LoVo (cell line): ENCODE measurements at regions not wholly inside any gene's neighbourhood (a gene's known extent, or its start where the extent isn't known, plus 50 kb on each side); places are given as distances from the start of the nearest gene placed in this dataset.

Experiments
- DNase-seq: peaks from one replicate; pipeline ENCODE4 v3.0.0-alpha.2; 2016; ENCODE audit warnings: low spot score

DNA sequence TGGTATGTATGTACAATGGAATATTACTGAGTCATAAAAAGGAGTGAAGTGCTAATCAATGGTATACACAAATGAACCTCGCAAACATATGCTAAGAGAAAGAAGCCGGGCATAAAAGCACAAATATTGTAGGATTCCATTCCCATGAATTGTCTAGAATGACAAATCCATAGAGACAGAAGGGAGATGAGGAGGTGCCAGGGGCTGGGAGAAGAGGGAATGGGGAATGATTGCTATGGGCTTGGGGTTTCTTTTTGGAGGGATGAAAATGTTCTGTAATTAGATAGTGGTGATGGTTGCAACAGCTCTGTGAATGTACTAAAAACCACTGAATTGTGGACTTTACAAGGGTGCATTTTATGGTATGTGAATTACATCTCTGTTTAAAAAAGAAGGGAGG lies 73.5 kb downstream of the GLI2 start:
- DNase-seq: no peak

DNA sequence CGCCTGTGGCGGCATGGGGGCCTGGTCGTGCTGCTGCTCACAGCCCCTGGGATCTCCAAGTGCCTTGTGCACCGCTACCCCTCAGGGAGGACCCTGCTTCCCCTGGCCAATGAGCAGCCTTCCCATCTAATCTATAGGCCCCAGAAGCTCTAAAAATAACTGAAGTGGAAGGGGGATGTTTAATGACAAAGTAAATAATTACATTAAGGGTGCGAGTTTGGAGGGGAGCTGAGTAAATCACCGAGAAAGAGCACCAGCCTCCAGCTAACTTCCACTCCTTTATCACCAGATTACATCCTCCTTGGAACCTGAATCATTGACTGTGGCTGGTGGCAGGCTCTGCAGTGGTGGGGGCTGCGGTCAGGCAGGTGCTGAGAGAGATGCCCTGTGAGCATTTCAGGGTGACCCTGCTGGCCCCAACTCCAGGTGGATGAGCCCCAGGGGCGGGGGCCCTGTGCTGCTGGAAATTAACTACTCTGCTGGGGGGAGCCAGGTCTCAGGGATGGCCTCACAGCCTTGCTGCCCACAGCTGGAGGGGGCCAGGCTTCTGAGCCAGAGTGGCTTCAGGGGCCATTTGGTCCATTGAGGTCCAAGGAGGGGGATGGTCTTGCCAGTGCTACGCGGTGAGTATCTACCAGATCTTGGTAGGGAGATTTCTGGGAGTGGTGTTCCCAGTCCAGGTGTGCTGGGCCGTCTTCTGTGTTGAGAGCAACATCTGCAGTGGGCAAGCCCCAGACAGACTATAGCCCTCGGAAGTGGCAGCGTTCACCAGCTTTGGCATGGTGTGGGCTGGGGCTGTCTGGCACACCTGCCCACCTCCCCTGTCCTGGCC lies 74.2 kb downstream of the GLI2 start:
- no peak for DNase-seq

DNA sequence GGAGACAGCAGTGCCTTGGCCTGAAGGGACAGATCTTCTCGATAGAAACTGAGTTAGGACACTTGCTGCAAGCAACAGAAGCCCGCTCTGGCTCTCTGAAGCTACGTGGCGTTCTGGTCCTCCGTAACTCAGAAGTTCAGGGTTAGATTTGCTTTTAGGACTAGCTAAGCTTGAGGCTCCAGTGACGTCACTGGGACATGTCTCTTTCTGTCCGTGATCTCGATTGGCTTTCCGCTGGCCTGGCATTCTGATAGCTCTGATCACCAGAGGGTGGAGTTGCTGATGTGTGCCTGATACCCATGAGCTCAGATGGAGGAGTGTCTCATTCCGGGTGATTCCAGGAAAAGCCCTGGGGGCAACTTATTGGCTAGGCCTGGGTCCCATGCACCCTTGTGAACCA lies 75.0 kb downstream of the GLI2 start:
- DNase-seq: no peak

DNA sequence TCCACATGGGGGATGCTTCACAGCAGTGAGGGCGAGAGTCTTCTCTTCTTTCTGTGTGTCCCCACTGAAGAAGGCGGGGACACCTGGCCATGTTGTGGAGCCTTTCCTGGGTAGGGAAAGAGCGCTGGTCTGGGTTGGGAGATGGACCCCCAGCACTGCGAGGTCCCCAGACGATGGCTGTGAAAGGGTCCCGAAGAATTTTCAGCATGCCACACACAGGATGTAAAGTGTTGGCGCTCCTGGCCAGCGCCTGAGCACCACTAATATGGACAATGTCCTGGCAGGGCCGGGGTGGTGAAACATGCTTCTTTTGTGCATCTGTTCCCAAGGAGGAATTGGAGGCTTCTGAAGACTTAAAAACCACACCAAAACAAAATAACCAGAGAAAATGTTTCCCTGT lies 77.2 kb downstream of the GLI2 start:
- no peak for DNase-seq

DNA sequence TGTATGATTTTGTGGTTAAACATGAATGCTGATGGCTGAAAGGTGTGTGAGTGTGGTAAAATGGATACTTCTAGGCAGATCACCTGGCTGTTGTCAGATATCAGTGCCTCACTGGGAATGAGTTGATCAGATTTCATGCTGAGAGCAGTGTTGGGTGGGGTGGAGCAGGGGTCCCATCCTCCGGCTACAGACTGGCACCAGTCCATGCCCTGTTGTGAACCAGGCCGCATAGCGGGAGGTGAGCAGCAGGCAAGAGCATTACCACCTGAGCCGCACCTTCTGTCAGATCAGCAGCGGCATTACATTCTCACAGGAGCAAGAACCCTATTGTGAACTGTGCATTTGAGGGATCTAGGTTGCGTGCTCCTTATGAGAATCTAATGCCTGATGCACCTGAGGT lies 78.7 kb downstream of the GLI2 start:
- DNase-seq: no peak

DNA sequence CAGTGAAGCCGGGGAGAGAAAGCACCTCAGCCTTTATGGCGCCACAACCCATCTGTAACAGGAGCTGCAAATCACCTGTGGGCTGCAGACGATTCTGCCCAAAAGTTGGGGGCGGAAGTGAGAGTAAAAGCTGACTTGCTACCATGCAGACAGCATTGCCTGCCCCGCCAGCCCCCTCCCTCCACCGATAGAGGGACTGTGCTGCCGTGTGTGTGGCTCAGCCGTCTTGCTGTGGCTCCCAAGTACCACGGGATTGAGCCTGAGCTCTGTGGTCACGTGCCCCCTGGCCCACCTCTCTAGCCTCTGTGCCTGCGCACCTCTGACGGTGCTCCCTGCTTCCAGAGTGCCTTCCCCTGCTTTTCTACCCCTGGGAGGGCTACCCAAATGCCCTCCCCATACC lies 79.6 kb downstream of the GLI2 start:
- DNase-seq: no peak

DNA sequence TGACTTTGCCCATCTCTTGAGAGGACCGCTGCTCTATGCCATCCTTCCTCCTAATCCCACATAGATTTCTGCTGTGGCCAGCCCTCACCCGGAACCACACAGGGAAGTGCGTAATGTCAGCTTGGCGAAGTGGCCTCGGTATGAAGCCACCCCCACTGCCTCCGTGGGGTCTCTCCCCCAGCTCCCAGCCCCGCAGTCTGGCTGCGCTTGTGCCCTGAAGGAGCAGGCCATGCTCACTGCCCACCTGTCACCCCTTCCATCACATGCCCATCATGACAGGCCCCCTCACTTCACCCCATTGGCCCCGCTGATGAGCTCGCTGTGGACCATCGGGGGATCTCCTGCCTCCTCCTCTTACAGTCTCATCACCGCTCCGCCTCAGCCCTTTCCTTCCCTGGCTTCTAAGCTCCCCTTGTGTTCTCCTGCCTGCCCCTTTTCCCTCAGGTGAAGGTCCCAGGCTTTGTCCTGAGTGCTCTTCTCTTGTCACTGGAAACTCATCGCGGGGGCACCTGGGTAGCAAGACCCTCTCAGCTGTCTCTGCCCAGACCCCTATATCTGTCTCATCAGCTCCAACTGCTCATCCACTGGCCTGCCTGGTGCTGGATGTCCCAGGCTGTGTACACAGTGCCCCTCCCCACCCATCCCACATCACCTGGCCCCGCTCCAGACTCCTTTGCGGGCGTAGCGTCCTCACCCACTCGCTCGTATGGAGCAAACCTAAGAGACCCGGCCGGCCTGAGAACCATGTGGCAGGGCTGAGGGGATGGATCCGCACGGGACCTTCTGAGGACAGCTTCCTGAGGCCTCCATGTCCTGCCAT lies 81.7 kb downstream of the GLI2 start:
- DNase-seq: no peak

DNA sequence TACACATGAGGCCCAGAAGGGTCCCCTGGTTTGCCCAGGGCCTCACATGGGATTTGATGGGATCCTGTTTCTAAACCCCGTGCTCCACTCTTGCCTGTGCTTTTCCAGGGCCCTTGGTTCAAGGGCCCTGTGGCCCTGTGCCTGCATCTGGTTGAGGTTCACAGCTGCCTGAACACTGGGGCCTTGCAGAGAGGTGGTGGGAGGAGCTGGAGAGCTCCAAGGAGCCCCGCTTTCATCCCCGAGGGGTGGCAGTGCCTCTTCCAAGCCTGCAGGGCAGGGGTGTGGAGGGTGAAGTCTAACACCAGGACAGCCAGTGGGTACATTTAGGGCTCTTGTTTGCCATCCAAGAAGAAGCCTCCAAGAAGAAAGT lies 82.3 kb downstream of the GLI2 start:
- DNase-seq: no peak

DNA sequence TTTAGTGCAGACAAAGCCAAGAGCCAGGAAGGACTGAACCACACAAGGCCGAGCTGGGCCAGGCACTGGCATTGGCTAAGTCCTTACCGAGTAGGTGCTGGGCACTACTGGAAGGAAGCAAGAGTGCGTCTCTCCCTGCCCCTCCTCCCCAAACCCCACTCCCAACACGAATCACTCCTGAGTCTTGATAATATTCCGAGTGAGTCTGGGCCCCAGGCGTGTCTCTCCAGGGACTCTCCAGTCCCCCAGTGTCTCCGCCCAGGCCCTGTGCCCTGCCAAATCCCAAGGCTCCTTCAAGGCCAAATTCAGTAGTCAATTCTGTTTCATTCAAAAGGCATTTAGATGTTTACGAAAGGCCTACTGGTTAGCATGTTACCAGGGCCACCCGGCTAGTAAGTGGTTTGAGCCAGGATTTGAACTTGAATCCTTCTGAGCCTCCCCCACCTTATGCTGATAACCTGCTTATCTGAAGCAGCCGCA lies 82.8 kb downstream of the GLI2 start:
- DNase-seq: no peak

DNA sequence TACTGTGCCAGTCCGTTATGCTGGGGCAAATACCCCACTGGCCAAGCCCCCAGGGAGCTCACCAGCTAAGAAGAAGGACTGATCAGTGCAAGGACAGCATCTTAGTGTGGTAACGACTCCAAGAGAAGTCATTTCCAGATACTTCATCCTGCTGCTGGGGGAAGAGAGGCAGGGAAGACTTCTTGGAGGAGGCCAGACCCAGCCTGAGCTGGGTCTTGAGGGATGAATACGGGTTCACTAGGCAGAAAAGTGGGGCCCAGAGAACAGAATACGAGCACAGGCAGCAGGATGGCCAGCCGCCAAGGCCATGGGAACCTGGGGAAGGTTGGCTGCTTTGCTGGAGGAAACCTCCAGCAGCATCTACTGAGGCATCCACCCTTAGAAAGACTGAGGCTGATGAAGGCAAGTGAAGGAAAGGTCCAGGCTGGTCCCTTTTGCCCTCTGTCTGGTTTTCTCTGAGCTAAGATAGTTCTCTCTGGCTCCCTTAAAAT lies 84.1 kb downstream of the GLI2 start:
- no peak for DNase-seq

DNA sequence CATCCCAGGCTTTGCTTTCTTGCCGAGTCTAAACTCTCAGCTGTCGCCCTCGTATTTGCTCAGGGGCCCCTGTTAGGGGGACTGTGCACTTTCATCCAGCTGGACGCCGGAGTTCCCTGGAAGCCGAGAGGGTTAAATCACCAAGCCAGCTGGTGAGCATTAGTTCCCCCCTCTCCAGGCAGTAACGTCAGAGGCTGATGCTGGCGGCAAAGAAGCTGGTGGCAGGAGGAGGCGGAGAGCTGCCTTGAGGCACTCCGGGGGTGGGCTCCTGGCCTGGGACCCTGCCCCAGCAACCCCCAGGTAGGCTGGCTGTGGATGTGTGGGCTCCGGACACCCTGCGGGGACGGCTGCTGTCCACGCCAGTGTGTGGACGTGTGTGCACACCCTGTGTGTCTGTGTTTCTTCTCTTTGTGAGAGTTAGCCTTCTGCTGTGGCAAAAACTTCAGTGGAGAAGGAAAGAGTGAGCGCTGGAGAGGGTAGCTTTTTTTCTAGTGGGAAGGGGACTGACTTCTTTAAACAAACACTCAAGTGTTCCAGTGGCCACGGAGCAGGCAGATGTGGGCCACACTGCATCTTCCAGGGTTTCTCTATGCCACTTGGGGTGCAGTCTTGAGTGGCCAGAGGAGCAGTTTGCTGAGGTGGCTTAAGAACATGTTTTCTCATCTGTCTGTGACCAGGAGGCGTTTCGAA lies 84.7 kb downstream of the GLI2 start:
- no peak for DNase-seq

DNA sequence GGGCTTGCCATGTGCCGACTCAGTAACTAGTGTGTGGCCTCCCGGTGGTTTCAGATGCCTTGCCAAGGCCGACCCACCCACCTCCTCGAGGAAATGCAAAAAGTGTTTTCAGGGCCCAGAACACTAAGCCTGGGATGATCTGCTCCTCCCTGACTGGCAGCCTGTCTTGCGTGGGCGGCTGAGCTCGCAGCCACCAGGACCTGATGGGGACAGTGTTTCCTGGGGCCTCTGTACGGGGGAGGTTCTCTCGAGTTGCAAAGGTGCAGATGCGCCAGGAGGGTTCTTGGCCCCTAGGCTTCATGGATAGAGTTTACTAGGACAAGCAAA lies 85.2 kb downstream of the GLI2 start:
- DNase-seq: no peak

DNA sequence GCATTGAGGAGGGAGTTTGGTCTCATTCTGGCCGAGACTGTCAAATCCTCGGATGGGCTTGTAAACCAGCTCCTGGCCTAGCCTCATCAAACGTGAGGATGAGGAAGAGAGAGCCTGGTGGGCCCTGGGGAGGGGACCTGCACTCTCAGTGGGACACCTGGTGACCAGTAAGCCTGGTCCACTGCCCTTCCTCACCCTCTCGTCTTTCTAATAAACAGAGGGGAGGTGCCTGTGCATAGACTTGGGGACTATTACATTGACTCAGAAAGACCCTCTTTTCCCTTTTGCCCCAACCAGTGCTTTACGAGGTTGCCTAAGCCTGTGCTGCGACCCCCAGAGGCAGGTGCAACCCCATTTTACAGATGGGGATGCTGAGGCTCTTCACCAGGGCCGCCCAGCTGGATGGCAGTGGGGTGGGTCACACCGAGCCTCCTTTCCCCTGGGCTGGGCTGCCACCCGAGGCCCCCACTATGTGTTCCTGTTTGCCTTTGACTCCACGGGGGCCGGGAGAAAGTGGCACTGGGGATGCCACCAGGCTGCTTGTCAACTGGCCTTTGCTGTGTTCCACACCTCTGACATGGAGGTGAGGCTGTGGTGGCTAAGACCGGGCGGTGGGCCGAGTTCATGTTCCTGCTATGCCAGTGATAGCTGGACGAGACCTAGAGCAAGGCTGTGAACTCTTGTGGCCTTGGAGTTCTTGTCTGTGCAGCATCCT lies 85.9 kb downstream of the GLI2 start:
- no peak for DNase-seq

DNA sequence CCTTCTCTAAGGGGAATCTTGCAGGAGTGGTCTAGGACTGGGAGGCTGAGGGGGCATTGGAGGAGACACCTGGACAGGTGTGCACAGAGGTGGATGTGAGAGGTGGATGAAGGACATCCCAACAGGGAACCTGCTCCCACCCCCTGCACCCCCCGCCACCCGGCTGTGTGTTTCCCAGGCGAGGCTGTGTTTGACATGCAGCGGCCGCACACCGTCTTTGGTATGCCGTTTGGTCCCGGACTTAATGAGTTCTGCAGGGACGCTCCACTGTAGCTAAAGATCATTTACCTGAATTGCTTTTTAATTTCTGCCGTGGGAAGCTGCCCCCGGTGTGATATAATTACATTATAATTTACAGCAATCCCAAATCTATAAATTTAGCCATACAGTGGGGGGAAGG lies 87.3 kb downstream of the GLI2 start:
- no peak for DNase-seq

DNA sequence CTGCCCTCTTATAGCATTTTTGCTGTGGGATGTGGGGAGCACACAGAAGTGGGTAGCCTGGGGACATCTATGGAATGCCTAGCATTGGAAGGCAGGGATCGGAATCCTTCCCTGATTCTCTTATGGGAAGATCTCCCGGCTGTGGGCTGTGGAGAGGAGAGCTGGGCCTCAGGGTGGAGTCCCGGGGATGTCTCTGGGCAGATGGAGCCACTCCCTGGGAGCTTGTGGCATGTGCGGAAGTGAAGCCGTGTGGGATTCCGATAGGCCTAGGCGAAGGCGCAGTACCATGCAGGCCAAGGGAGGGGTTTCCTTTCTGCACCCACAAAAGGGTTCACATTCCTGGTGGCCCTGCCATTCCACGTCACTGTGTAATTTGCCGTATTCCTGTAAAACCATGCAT lies 87.9 kb downstream of the GLI2 start:
- no peak for DNase-seq

DNA sequence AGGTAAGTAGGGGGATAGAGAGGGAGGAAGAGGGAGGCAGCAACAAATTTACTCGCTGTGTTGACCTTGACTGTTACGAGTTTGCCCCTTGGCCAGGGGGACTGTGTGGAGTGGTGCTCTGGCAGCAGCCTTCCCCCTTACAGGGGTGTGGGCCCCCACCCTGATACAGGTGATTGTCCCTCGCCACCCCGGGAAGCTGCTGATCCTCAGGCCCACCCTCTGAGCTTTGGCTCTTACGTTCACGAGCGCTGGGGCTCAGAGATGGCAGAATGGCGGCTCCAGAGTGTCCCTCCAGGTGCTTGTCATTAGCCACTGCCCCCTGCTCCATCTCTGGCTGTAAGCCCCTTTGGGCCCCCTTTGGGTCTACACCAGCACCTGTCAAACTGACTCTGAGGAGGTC lies 88.6 kb downstream of the GLI2 start:
- DNase-seq: no peak

DNA sequence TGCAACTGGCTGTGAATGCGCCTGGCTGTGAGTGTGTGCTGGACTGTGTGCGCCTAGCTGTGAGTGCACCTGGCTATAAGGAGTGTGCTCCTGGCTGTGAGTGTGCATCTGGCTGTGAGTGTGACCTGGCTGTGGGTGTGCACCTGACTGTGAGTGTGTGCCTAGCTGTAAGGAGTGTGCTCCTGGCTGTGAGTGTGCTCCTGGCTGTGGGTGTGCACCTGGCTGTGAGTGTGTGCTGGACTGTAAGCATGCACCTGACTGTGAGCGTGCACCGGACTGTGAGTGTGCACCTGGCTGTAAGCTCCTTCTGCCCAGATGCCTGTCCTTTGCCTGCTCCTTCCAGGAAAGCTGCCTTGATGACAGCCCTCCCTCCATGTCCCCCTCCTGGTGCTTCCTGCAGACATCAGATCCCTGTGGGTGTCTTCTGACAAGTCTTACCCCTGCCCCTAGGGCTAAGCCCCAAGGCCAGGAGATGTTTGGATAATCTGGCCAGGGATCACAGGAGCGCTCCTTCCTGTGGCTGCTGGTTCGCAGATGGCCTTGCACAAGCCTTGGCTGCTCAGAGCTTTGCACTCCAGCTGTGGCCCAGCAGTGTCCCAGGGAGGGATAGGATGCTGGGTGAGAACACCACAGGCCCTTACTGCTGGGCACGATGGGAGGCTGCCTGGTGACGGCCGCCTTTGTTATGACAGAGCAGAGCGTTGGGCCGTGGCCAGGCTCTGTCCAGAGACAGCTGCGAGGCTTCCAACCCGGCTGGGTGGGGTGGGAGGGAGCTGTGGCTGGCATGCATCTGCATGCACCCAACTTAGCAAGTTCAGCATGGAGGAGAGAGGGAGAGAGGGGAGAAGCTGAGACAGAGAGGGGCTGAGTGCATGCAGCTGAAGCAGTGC lies 89.9 kb downstream of the GLI2 start:
- no peak for DNase-seq

DNA sequence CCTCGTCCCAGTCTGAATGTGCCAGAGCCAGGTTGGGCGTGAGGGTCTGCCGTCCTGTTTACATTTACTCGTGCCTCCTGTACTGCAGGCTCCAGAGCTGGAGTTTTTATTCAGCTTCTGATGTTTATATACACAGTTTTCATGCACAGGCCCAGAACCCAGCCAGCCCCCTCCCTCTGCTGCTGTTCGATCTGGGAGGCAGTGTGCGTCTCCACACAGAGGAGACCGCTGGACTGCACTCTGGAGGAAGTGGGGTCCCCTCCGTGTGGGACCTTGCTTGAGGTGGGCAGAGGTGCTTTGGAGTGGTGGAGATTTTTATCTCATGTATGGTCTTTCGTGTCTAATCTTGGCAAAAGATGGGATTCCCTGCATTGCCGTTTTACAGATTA lies 90.6 kb downstream of the GLI2 start:
- no peak for DNase-seq

DNA sequence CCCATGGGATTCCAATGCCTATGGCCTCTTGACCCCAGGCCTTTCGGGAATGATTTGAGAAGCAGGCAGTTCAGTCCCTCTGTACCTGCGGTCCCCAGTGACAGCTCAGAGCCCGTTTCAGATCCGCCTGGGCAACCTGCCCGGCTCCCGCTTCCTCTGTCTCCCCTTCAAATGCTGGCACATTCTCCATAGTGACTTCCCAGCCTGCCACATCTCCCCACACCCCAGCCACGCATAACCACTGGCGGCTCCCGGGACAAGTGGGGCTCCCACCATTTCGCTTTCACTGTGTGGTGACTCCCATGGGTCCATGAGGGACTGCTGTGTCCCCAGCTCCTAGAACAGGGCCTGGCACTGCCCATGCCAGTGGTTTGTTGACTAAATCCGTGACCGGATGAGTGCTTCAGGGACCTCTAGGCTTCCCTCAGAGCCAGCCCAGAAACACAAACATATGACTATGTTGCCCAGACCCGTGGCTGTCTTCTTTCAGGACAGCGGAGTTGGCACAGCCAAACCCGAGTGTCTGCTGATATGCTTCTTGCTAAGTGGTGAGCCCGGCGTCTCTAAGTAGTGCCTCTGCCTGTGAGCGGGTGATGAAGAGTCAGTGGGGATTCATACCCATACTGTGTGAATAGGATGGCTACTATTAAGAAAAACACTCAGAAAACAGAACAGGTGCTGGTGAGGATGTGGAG lies 91.2 kb downstream of the GLI2 start:
- DNase-seq: no peak

DNA sequence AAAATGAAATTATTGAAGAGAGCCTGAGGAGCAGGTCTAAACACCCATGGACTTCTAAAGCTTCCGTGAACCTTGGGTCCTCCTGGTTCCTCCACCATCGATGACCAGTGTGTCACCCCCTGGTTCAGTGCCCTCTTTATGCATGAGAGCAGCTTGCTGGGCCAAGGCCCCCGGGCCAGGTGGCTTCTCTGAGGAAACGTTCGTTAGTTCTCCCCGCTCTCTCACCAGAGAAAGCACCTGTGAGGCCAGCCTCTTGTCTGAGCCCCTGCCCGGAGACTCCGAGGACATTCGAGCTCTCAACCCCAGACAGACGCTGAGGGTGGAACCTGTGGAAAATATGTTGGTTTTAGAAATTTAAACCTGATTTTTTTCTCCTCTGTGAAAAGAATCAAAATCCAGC lies 92.4 kb downstream of the GLI2 start:
- DNase-seq: no peak
